ENCODE measurements at regions not wholly inside any gene's neighbourhood (a gene's known extent, or its start where the extent isn't known, plus 50 kb on each side); places are given as distances from the start of the nearest gene placed in this dataset.

- TF ChIP-seq, protein P1, sequence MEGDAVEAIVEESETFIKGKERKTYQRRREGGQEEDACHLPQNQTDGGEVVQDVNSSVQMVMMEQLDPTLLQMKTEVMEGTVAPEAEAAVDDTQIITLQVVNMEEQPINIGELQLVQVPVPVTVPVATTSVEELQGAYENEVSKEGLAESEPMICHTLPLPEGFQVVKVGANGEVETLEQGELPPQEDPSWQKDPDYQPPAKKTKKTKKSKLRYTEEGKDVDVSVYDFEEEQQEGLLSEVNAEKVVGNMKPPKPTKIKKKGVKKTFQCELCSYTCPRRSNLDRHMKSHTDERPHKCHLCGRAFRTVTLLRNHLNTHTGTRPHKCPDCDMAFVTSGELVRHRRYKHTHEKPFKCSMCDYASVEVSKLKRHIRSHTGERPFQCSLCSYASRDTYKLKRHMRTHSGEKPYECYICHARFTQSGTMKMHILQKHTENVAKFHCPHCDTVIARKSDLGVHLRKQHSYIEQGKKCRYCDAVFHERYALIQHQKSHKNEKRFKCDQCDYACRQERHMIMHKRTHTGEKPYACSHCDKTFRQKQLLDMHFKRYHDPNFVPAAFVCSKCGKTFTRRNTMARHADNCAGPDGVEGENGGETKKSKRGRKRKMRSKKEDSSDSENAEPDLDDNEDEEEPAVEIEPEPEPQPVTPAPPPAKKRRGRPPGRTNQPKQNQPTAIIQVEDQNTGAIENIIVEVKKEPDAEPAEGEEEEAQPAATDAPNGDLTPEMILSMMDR (IDR thresholded peaks at IDR 0.05), result no peak
- TF ChIP-seq EZH2 (IDR thresholded peaks at IDR 0.05; ENCODE audit: borderline replicate concordance, insufficient read depth, low read depth, low read length, poor library complexity, severe bottlenecking), result no peak
Measured at GRCh38 chr4:159009521-159009920, 93.4 kb upstream of the RAPGEF2 start.

All from B cell (primary cell).